CD8-positive, alpha-beta memory T cell (primary cell): ENCODE measurements at regions not wholly inside any gene's neighbourhood (a gene's known extent, or its start where the extent isn't known, plus 50 kb on each side); places are given as distances from the start of the nearest gene placed in this dataset.

ENCODE experiments used
- CTCF ChIA-PET: fragments of 350-600 bp; sonication (Branson Sonifier 250); formaldehyde crosslinking; loops from one replicate; lab custom pipeline; 2021; ENCODE audit warnings: antibody characterized with exemption; lab: Charles Lee
- POLR2A ChIA-PET: fragments of 350-600 bp; sonication (Branson Sonifier 250); formaldehyde crosslinking; loops from one replicate; lab custom pipeline; 2021; ENCODE audit warnings: antibody characterized with exemption; lab: Charles Lee
- DNase-seq, 5 donors: peaks; one replicate each; pipeline versions ENCODE4 v3.0.0 to v3.0.0-alpha.2; 2020 to 2022; ENCODE audit warnings: mixed read lengths in 1 of 5
- H3K27ac ChIP-seq: one replicate; pipeline ENCODE4 v1.7.0; 2013; ENCODE audit warnings: low read depth, mild to moderate bottlenecking, low read length, moderate library complexity
- H3K27me3 ChIP-seq: 2 replicates; pipeline ENCODE4 v1.7.0; 2013; ENCODE audit warnings: low read length, mild to moderate bottlenecking; ENCODE audit not compliant: insufficient read depth, poor library complexity, severe bottlenecking
- H3K36me3 ChIP-seq: 2 replicates; pipeline ENCODE4 v1.7.0; 2013; ENCODE audit warnings: mild to moderate bottlenecking, low read length, moderate library complexity; ENCODE audit not compliant: insufficient read depth
- H3K4me1 ChIP-seq: 2 replicates; pipeline ENCODE4 v1.7.0; 2013; ENCODE audit warnings: mild to moderate bottlenecking, low read length, moderate library complexity; ENCODE audit not compliant: insufficient read depth
- H3K4me3 ChIP-seq: 2 replicates; pipeline ENCODE4 v1.7.0; 2013; ENCODE audit warnings: mild to moderate bottlenecking, low read length
- H3K9me3 ChIP-seq: 2 replicates; pipeline ENCODE4 v1.7.0; 2013; ENCODE audit warnings: mild to moderate bottlenecking, low read length
- H3K27ac Mint-ChIP-seq, 8 donors: one replicate each; pipeline ENCODE4 v1.8.0; 2020 to 2021; ENCODE audit warnings: mixed read lengths in 8 of 8, mild to moderate bottlenecking in 6 of 8, inconsistent platforms in 3 of 8, moderate library complexity in 3 of 8
- H3K27me3 Mint-ChIP-seq, 2 donors: one replicate each; pipeline ENCODE4 v1.8.0; 2020 to 2021; ENCODE audit warnings: mixed read lengths in 2 of 2, mild to moderate bottlenecking in 1 of 2, moderate library complexity in 1 of 2
- H3K36me3 Mint-ChIP-seq, 3 donors: one replicate each; pipeline ENCODE4 v1.8.0; 2020 to 2021; ENCODE audit warnings: mixed read lengths in 3 of 3, inconsistent platforms in 1 of 3, mild to moderate bottlenecking in 1 of 3
- H3K4me1 Mint-ChIP-seq, 3 donors: one replicate each; pipeline ENCODE4 v1.8.0; 2020 to 2021; ENCODE audit warnings: mixed read lengths in 3 of 3, inconsistent platforms in 1 of 3, mild to moderate bottlenecking in 1 of 3
- H3K4me3 Mint-ChIP-seq, 7 donors: one replicate each; pipeline ENCODE4 v1.8.0; 2020 to 2021; ENCODE audit warnings: mixed read lengths in 7 of 7, mild to moderate bottlenecking in 6 of 7, moderate library complexity in 4 of 7, inconsistent platforms in 2 of 7
- H3K9me3 Mint-ChIP-seq, 5 donors: one replicate each; pipeline ENCODE4 v1.8.0; 2020 to 2022; ENCODE audit warnings: mixed read lengths in 5 of 5, mild to moderate bottlenecking in 3 of 5, moderate library complexity in 2 of 5, inconsistent platforms in 1 of 5

DNA sequence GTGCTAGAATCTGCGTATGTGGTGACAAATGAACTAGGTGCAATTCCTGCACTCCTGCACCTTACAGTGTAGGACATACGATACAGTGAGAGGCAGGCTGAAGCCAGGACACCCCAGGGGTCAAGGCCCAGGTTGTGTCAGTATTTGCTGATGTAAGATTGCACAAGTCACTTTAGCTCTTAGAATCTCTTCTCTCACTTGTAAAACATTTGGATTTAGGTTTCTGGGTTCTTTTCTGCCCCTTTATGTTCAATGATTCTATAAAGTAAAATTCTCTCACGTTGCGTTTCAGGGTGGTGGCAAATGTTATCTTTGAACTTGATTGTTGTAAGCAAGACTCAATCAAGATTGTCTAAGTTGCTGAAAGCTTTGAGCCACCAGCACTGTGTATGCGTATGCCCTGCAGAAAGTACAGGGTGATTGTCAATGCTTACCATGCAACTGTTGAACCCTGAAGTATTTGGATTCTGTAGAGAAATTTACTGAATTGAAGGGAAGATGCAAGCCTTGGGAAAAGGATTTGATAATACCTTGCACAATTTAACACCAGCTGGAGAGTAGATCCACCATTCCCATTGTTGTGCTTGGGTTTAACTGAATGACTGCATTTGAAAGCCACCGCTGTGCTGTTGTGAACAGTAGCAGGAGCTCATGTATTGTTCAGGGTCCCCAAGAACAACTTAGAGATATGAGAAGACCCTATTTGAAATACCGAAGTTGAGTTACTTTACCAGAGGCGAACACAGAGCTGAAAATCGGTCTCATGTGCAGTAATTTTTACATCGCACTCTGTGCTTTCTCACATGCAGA lies 106.1 kb upstream of the CITED2 start:
- H3K27me3 ChIP-seq: no peaks in the 10 kb centered on the region
- ChIA-PET POLR2A (no interaction called here), CTCF (no interaction called here)
- H3K4me1 ChIP-seq: no peaks in the 10 kb centered on the region
- H3K27me3 Mint-ChIP-seq: peaks cover 0 to 1% of the 10 kb centered on the region in 2 donors
- no peak overlapping the region for H3K27ac ChIP-seq
- H3K4me3 Mint-ChIP-seq: no peak overlapping the region
- no peak overlapping the region for H3K27ac Mint-ChIP-seq
- no peak for DNase-seq
- H3K4me3 ChIP-seq: no peak overlapping the region
- H3K9me3 ChIP-seq: no peaks in the 10 kb centered on the region
- peaks cover 0 to under 1% (median 0%) of the 10 kb centered on the region in 3 donors for H3K4me1 Mint-ChIP-seq
- H3K36me3 ChIP-seq: no peaks in the 10 kb centered on the region
- no peaks in the 10 kb centered on the region for H3K9me3 Mint-ChIP-seq
- H3K36me3 Mint-ChIP-seq: no peaks in the 10 kb centered on the region

DNA sequence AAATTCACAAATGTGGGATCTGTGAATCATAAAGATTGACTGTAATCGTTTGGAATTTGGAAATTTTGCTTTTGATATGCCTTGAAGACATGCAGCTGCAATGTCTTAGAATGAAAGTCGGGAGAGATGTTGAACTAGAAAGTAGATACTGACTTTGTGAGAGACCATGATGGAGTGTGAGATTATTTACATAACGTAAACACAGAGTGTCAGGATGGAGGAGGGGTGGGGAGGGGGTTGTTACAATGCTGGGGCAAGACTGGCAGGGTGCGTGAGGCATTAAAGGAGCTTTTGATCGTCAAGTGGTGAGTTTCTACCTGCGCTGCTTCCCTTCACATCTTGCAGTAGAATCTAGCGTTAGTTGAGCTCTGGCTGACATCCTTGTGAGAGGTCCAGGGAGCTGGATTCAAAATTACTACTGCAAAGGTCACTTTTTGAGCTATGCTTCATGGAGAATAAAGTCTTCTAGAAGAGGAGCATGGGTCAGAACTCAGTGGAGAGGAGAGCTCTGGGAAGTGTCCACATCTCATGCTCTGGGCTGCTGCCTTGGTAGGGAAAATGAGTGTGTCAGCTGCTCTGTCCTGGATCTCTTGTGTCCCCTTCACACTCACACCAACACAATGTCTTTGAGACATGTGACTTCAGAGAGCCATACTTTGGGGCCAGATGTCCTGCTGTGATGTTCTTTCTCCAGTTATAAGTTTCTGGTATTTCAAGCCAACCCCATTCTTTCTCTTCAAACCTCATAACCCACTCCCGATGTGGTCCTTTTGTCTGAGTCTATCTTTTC lies 105.2 kb upstream of the CITED2 start:
- Histone ChIP-seq H3K9me3 (no peaks in the 10 kb centered on the region), H3K27me3 (no peaks in the 10 kb centered on the region), H3K27ac (no peak overlapping the region), H3K4me3 (no peak overlapping the region), H3K4me1 (no peaks in the 10 kb centered on the region), H3K36me3 (no peaks in the 10 kb centered on the region)
- peaks cover 0 to 1% of the 10 kb centered on the region in 2 donors for H3K27me3 Mint-ChIP-seq
- ChIA-PET POLR2A (no interaction called here), CTCF (no interaction called here)
- peaks cover 2 to 6% (median 4%) of the 10 kb centered on the region in 3 donors for H3K4me1 Mint-ChIP-seq
- no peaks in the 10 kb centered on the region for H3K36me3 Mint-ChIP-seq
- no peaks in the 10 kb centered on the region for H3K9me3 Mint-ChIP-seq
- H3K27ac Mint-ChIP-seq: no peak overlapping the region
- no peak overlapping the region for H3K4me3 Mint-ChIP-seq
- DNase-seq: no peak

DNA sequence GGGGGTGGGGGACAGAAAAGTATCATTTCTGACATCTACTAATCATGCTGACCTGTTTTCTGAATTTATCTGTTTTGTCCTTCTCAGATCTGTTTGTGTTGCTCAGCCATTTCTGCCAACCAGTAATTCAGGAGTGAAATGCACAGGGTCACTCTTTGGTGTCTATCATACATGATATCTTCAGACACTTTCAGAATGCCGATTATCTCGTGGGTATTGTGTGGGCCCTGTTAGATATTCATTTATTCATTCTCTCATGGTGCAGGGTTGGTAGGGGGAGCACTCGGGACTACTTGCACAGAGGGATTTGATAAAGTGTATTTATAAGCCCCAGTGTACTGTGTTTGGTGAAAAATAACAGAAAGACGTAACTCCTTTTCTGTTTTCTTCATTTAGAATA lies 101.2 kb upstream of the CITED2 start:
- H3K27ac Mint-ChIP-seq: no peak overlapping the region
- peaks cover 13 to 24% (median 22%) of the 10 kb centered on the region in 3 donors for H3K4me1 Mint-ChIP-seq
- ChIA-PET POLR2A (no interaction called here), CTCF (no interaction called here)
- Histone ChIP-seq H3K4me1 (no peaks in the 10 kb centered on the region), H3K36me3 (no peaks in the 10 kb centered on the region), H3K9me3 (no peaks in the 10 kb centered on the region), H3K27me3 (no peaks in the 10 kb centered on the region), H3K4me3 (no peak overlapping the region), H3K27ac (no peak overlapping the region)
- H3K9me3 Mint-ChIP-seq: no peaks in the 10 kb centered on the region
- no peak overlapping the region for H3K4me3 Mint-ChIP-seq
- H3K36me3 Mint-ChIP-seq: no peaks in the 10 kb centered on the region
- DNase-seq: no peak
- H3K27me3 Mint-ChIP-seq: peaks cover 0 to 1% of the 10 kb centered on the region in 2 donors

DNA sequence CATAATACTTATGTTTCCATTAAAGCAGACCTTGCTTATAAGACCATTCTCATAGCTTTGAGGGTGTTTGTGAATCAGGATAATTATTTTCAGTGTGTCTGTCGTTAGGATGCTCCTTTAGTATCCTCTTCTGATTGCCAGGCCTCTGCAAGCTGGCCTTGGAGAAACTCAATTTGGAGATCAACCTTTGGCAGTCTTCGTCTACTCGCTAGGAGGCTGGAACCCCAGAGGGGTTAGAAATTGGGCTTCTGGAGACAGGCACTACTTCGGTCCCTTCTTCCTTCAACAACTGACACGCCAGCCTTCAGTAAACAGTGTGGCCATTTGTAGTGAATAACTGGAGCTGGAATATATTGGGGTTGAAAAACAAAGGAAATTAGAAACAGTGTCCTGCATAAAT lies 100.8 kb upstream of the CITED2 start:
- Mint-ChIP-seq H3K4me1 (peaks cover 13 to 24% (median 22%) of the 10 kb centered on the region in 3 donors), H3K27me3 (peaks cover 0 to 1% of the 10 kb centered on the region in 2 donors), H3K36me3 (no peaks in the 10 kb centered on the region), H3K9me3 (no peaks in the 10 kb centered on the region), H3K27ac (no peak overlapping the region), H3K4me3 (no peak overlapping the region)
- Histone ChIP-seq H3K4me1 (no peaks in the 10 kb centered on the region), H3K27ac (no peak overlapping the region), H3K36me3 (no peaks in the 10 kb centered on the region), H3K4me3 (no peak overlapping the region), H3K9me3 (no peaks in the 10 kb centered on the region), H3K27me3 (no peaks in the 10 kb centered on the region)
- DNase-seq: no peak
- ChIA-PET POLR2A (no interaction called here), CTCF (no interaction called here)

DNA sequence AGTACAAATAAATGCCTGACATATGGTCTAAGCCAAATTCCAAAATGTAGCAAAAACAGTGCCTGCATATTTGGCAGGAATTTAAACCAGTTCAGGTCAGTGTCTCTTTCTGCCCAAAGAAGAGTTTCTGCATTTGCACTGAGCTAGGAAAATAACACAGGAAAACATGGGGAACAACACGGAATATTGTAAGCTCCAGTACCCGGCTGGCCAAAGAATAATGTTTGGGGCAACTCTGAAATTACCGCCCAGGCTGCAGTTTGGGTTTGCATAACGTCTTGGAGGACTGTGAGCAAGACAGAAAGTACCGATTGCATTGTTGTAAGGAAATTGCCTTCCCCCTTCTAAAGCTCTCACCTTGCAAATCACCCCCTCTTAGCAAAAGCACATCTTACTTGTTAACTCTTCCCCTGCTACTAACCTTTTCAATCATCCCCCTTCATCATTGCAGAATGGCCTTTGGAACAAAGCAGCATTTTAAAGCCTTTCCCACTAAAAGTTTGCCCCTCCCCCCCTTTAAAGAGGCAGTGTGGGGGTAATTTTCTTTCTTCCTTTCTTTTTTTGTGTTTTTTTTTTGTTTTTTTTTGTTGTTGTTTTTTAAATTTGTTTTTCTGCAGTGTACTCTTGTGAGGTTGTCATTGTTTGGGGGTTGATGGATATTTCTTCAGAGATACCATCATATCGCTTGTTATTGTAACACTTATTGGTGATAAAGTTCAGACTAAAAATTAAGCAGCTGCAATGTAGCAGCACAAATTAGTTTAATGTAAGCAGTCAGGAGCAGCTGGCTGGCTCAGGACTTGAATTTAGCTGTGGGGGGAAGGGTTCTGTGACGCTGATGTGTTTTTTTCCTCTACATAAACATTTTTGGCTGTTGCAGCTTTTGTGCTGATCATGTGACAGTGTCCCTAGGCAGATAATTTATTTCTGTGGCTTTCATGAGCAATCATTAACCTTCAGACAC lies 100.0 kb upstream of the CITED2 start:
- peak overlapping the region in 4 of 7 donors; percentile 21 to 70 (median 46) for H3K4me3 Mint-ChIP-seq
- no peak overlapping the region for H3K27ac Mint-ChIP-seq
- H3K36me3 ChIP-seq: no peaks in the 10 kb centered on the region
- no peaks in the 10 kb centered on the region for H3K27me3 ChIP-seq
- POLR2A ChIA-PET: no interaction called here
- H3K9me3 Mint-ChIP-seq: no peaks in the 10 kb centered on the region
- no peak overlapping the region for H3K4me3 ChIP-seq
- no peak for DNase-seq
- no peaks in the 10 kb centered on the region for H3K36me3 Mint-ChIP-seq
- H3K27me3 Mint-ChIP-seq: peaks cover 0 to 1% of the 10 kb centered on the region in 2 donors
- H3K4me1 ChIP-seq: no peaks in the 10 kb centered on the region
- H3K9me3 ChIP-seq: no peaks in the 10 kb centered on the region
- H3K27ac ChIP-seq: peak overlapping the region; percentile 51
- CTCF ChIA-PET: interaction anchor here (1.2 kb wide), 1 partner anchor 102 kb away, joined by 3 read pairs; no protein-coding TSS in a partner anchor
- H3K4me1 Mint-ChIP-seq: peaks cover 13 to 24% (median 22%) of the 10 kb centered on the region in 3 donors

DNA sequence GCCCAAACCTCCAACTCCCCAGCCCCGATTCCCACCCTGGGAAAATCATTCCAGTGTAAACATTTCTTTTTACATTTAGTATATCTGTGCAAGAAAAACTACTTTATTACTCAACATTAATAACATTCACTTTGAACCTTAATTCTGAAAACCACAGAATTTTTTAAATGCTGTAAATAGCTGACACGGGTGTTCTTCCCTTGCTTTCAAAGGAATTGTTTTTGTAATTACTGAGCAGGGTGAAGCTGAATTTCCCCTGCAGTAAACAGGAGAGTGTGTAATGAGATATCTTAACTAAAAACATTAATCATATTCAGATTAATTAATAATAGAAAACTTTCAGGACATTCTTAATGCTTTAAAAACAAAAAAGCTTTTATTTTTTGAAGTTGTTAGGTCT lies 99.3 kb upstream of the CITED2 start:
- Histone ChIP-seq H3K9me3 (no peaks in the 10 kb centered on the region), H3K36me3 (no peaks in the 10 kb centered on the region), H3K27ac (no peak overlapping the region), H3K27me3 (no peaks in the 10 kb centered on the region), H3K4me1 (no peaks in the 10 kb centered on the region), H3K4me3 (no peak overlapping the region)
- H3K36me3 Mint-ChIP-seq: no peaks in the 10 kb centered on the region
- H3K4me3 Mint-ChIP-seq: no peak overlapping the region
- H3K9me3 Mint-ChIP-seq: no peaks in the 10 kb centered on the region
- no peak overlapping the region for H3K27ac Mint-ChIP-seq
- ChIA-PET CTCF (interaction anchor here (1.2 kb wide), 1 partner anchor 101 kb away, joined by 3 read pairs; no protein-coding TSS in a partner anchor), POLR2A (no interaction called here)
- no peak for DNase-seq
- no peaks in the 10 kb centered on the region for H3K27me3 Mint-ChIP-seq
- H3K4me1 Mint-ChIP-seq: peaks cover 13 to 24% (median 22%) of the 10 kb centered on the region in 3 donors

DNA sequence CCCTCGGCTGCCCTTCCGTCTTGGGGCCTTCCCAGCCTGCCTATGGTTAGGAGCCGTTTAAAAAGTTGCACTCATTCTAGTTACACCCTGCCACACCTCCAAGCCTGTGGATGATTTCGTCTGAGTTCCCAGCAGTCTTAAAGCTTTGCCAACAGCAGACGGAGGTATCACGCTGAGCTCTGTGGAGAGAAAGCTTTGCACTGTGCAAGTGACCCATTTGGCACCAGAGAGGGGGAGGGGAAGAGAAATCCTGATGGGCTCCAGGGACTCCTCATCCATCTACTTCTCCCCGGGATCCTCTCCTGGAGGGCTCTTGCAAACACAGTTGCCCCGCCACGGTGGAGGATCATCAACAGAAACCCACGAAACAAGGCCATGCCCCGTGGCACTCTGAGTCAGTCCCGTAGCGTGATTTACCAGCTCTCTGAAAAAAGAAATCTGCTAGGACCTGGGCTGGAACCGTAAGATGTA lies 98.8 kb upstream of the CITED2 start:
- Histone ChIP-seq H3K36me3 (no peaks in the 10 kb centered on the region), H3K4me1 (no peaks in the 10 kb centered on the region), H3K27ac (no peak overlapping the region), H3K27me3 (no peaks in the 10 kb centered on the region), H3K9me3 (no peaks in the 10 kb centered on the region), H3K4me3 (no peak overlapping the region)
- H3K4me3 Mint-ChIP-seq: peak overlapping the region in 1 of 7 donors; percentile 32
- ChIA-PET POLR2A (no interaction called here), CTCF (no interaction called here)
- no peaks in the 10 kb centered on the region for H3K36me3 Mint-ChIP-seq
- H3K27me3 Mint-ChIP-seq: no peaks in the 10 kb centered on the region
- H3K27ac Mint-ChIP-seq: no peak overlapping the region
- H3K4me1 Mint-ChIP-seq: peaks cover 13 to 24% (median 22%) of the 10 kb centered on the region in 3 donors
- no peak for DNase-seq
- no peaks in the 10 kb centered on the region for H3K9me3 Mint-ChIP-seq
